Choroid plexus epithelial cell (primary cell): ENCODE measurements at regions not wholly inside any gene's neighbourhood (a gene's known extent, or its start where the extent isn't known, plus 50 kb on each side); places are given as distances from the start of the nearest gene placed in this dataset.

Experiments used
- DNase-seq: peaks from one replicate; pipeline ENCODE4 v3.0.0-alpha.2; 2010; ENCODE audit warnings: low read depth
- H3K4me3 ChIP-seq: 2 replicates; pipeline ENCODE4 v1.5.1; 2011; ENCODE audit warnings: low read depth, mild to moderate bottlenecking, control low read depth, low read length, moderate library complexity
- CTCF ChIP-seq: conservative IDR thresholded peaks from 2 replicates; pipeline ENCODE4 v1.5.1; 2011; ENCODE audit warnings: low read depth, mild to moderate bottlenecking, control low read depth, inconsistent platforms, low read length, moderate library complexity

- no peak overlapping the region for H3K4me3 ChIP-seq
- peak; percentile 30 for DNase-seq
- no peak for TF ChIP-seq CTCF
These were observed 527.0 kb upstream of the JARID2 start for GRCh38 chr6:14718861-14719260.

- DNase-seq: no peak
- no peak for TF ChIP-seq CTCF
- H3K4me3 ChIP-seq: no peak overlapping the region
These were observed 526.6 kb upstream of the JARID2 start for GRCh38 chr6:14719270-14719669.

DNA sequence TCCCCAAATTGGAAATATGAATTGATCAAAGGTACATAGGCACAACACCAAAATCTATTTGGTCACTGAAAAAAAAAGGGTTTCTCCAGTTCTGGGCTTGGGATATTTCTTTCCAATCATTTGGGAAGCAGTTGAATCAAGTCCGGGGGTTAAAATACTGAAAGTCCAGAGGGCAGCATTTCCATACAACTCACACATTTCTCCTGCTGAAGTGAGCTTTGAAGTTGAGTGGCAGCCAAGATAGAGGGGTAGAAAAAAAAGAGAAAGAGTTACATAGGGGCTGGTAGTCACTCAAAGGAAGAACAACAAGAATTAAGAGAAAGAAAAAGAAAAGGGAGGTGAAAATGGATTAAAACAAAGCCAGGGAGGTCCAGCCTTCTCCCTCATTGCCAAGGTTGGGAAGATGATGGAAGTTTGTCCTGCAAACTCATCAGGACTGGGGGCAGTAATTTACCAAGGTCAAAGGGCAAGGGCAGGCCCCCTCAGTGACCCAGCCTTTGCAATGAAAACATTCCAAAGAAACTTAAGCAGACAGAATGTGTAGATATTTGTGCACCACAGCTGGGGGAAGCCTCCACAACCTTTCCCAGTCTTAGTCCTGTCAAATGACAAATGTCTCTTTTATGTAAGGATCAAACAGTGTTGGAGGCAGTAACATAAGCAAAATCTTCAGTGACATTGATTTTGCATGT is 525.3 kb upstream of the JARID2 start:
- no peak for TF ChIP-seq CTCF
- DNase-seq: no peak
- no peak overlapping the region for H3K4me3 ChIP-seq

DNA sequence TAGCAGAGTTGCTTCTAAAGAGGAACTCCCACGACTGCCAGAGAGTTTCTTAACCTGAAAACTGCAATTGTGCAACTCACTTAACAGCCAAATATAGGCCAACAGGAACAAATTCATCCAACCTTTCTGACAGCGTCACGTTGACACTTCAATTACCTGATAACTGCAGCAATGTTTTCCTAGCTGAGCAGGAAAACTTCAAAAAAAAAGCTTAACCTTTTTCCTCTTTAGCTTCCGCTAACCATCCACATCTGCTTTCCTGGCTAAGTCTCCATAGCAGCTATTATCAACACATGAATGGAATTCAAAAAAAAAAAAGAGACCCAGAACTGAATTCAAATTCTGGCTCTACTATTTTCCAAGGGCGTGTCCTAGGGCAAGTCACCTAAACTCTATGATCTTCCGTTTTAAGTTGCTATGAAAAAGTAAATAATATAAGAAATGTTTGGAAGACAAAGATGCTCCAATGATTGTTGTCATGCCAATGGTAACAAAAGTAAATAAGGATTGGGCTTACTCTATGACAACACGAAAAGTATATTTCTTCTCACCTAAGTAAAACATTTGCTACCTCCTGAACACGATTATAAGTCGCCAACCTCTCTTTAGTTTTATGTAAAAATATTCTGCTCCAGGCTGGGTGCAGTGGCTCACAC is 524.6 kb upstream of the JARID2 start:
- H3K4me3 ChIP-seq: no peak overlapping the region
- no peak for TF ChIP-seq CTCF
- DNase-seq: peak; percentile 61

- DNase-seq: no peak
- no peak overlapping the region for H3K4me3 ChIP-seq
- no peak for TF ChIP-seq CTCF
These were observed 523.8 kb upstream of the JARID2 start for GRCh38 chr6:14722001-14722562.

DNA sequence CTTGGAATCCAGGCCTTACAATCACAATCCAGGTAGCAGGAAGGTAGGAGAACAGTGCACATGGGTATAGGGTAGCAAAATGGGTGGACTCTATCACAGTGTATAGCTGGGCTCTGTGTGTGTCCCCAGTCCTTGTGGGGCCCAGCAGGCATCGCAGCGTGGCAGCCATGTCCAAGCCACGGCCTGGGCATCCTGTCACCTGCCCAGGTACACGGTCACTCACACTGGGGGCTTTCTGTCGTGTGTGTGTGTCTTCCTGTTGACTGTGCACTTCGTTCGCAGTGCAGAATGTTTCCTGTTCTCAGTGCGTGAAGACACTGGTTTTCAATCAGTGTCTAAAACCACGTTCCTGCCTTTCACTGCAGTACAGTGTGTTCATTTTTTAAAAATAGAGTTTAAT is 523.2 kb upstream of the JARID2 start:
- no peak overlapping the region for H3K4me3 ChIP-seq
- TF ChIP-seq CTCF: no peak
- DNase-seq: no peak

GRCh38 chr6:14723535-14724086 is 522.3 kb upstream of the JARID2 start:
- H3K4me3 ChIP-seq: no peak overlapping the region
- DNase-seq: no peak
- no peak for TF ChIP-seq CTCF
